SK-N-MC (cell line): ENCODE measurements at regions not wholly inside any gene's neighbourhood (a gene's known extent, or its start where the extent isn't known, plus 50 kb on each side); places are given as distances from the start of the nearest gene placed in this dataset.
"Not testable (repeated sequence)": the region's sequence is repeated elsewhere in the genome, so short reads cannot be mapped to it uniquely, and the experiment has no call there.

Experiments used
- DNase-seq: peaks from one replicate; pipeline ENCODE4 v3.0.0-alpha.2; 2011; ENCODE audit warnings: low read depth, low spot score
- H3K27ac ChIP-seq: fragments of 200-600 bp; sonication (generic); 2 replicates; pipeline ENCODE4 v1.5.1; 2016; ENCODE audit warnings: mixed run types
- H3K36me3 ChIP-seq: fragments of 200-600 bp; sonication (generic); 2 replicates; pipeline ENCODE4 v1.6.1; 2017; ENCODE audit warnings: antibody characterized with exemption, low read length, mixed read lengths; ENCODE audit not compliant: insufficient read depth
- H3K4me3 ChIP-seq: fragments of 200-600 bp; sonication (generic); 2 replicates; pipeline ENCODE4 v1.5.1; 2016
- H3K9ac ChIP-seq: fragments of 200-600 bp; sonication (generic); 2 replicates; pipeline ENCODE4 v1.8.0; 2017; ENCODE audit warnings: mixed run types, mixed read lengths; ENCODE audit not compliant: insufficient read length
- H3K9me3 ChIP-seq: fragments of 200-600 bp; sonication (generic); 2 replicates; pipeline ENCODE4 v1.6.1; 2017; ENCODE audit warnings: low read depth, mild to moderate bottlenecking, antibody characterized with exemption, low read length, moderate library complexity, mixed read lengths
- EZH2 ChIP-seq: fragments of 200-600 bp; sonication (generic); IDR thresholded peaks from one replicate; pipeline ENCODE4 v1.6.1; 2017; ENCODE audit warnings: antibody characterized with exemption
- FOXP2 ChIP-seq: optimal IDR thresholded peaks from 2 replicates; pipeline ENCODE3; 2011; ENCODE audit warnings: mild to moderate bottlenecking, moderate library complexity; ENCODE audit not compliant: insufficient read depth; ENCODE audit errors: extremely low read length, control extremely low read depth
- POLR2AphosphoS5 ChIP-seq: IDR thresholded peaks from 2 replicates; pipeline ENCODE4 v1.6.1; 2012; ENCODE audit warnings: mild to moderate bottlenecking, low read depth, low read length, borderline replicate concordance

- no peaks in the 10 kb centered on the region for H3K36me3 ChIP-seq
- TF ChIP-seq EZH2 (no peak), FOXP2 (no peak), POLR2AphosphoS5 (no peak)
- no peak overlapping the region for H3K27ac ChIP-seq
- H3K4me3 ChIP-seq, result no peak overlapping the region
- H3K9me3 ChIP-seq, result no peaks in the 10 kb centered on the region
- DNase-seq, result peak; percentile 1
- H3K9ac ChIP-seq, result no peak overlapping the region
Observed at GRCh38 chr4:57314636-57315035, 204.5 kb upstream of the IGFBP7 start.

- Histone ChIP-seq H3K9me3 (no peaks in the 10 kb centered on the region), H3K9ac (no peak overlapping the region), H3K36me3 (no peaks in the 10 kb centered on the region), H3K4me3 (no peak overlapping the region), H3K27ac (no peak overlapping the region)
- TF ChIP-seq FOXP2, result no peak
- TF ChIP-seq POLR2AphosphoS5, result no peak
- no peak for TF ChIP-seq EZH2
- DNase-seq, result no peak
Observed at GRCh38 chr4:57312296-57312695, 202.1 kb upstream of the IGFBP7 start.

GRCh38 chr4:57309658-57310057 lies 199.5 kb upstream of the IGFBP7 start:
- no peaks in the 10 kb centered on the region for H3K36me3 ChIP-seq
- no peak overlapping the region for H3K4me3 ChIP-seq
- H3K9ac ChIP-seq, result no peak overlapping the region
- no peak for DNase-seq
- TF ChIP-seq EZH2, result no peak
- H3K27ac ChIP-seq, result no peak overlapping the region
- no peaks in the 10 kb centered on the region for H3K9me3 ChIP-seq

- Histone ChIP-seq H3K9me3 (no peaks in the 10 kb centered on the region), H3K9ac (no peak overlapping the region), H3K4me3 (no peak overlapping the region), H3K36me3 (no peaks in the 10 kb centered on the region), H3K27ac (no peak overlapping the region)
- TF ChIP-seq FOXP2, result no peak
- TF ChIP-seq EZH2, result no peak
- no peak for TF ChIP-seq POLR2AphosphoS5
- DNase-seq, result no peak
Observed at GRCh38 chr4:57308301-57308700, 198.1 kb upstream of the IGFBP7 start.

GRCh38 chr4:57305836-57306235 lies 195.7 kb upstream of the IGFBP7 start:
- no peaks in the 10 kb centered on the region for H3K36me3 ChIP-seq
- H3K4me3 ChIP-seq, result no peak overlapping the region
- H3K9ac ChIP-seq, result no peak overlapping the region
- H3K27ac ChIP-seq, result no peak overlapping the region
- H3K9me3 ChIP-seq, result no peaks in the 10 kb centered on the region
- no peak for DNase-seq
- TF ChIP-seq POLR2AphosphoS5 (no peak), FOXP2 (no peak), EZH2 (no peak)

GRCh38 chr4:57303012-57303751 lies 193.0 kb upstream of the IGFBP7 start:
- Histone ChIP-seq H3K9ac (no peak overlapping the region), H3K36me3 (no peaks in the 10 kb centered on the region), H3K27ac (no peak overlapping the region), H3K9me3 (no peaks in the 10 kb centered on the region), H3K4me3 (no peak overlapping the region)
- no peak for DNase-seq
- no peak for TF ChIP-seq EZH2
- TF ChIP-seq POLR2AphosphoS5, result no peak
- no peak for TF ChIP-seq FOXP2

- not testable (repeated sequence) for DNase-seq
Observed at GRCh38 chr4:57300300-57300699, 190.1 kb upstream of the IGFBP7 start.

GRCh38 chr4:57291911-57292310 lies 181.7 kb upstream of the IGFBP7 start:
- no peak overlapping the region for H3K9ac ChIP-seq
- no peaks in the 10 kb centered on the region for H3K9me3 ChIP-seq
- no peak for DNase-seq
- no peak overlapping the region for H3K4me3 ChIP-seq
- H3K36me3 ChIP-seq, result no peaks in the 10 kb centered on the region
- TF ChIP-seq EZH2, result no peak
- no peak for TF ChIP-seq POLR2AphosphoS5
- TF ChIP-seq FOXP2, result no peak
- H3K27ac ChIP-seq, result no peak overlapping the region

More at GRCh38 chr4:57300300-57300699, 190.1 kb upstream of the IGFBP7 start:
- H3K36me3 ChIP-seq, H3K9me3 ChIP-seq, H3K27ac ChIP-seq, H3K9ac ChIP-seq, H3K4me3 ChIP-seq: not testable (repeated sequence)

- TF ChIP-seq POLR2AphosphoS5 (no peak), EZH2 (no peak)
- no peak for DNase-seq
- Histone ChIP-seq H3K4me3 (no peak overlapping the region), H3K9me3 (no peaks in the 10 kb centered on the region), H3K36me3 (no peaks in the 10 kb centered on the region), H3K9ac (no peak overlapping the region), H3K27ac (no peak overlapping the region)
Observed at GRCh38 chr4:57287687-57288604, 177.8 kb upstream of the IGFBP7 start.
